Ishikawa (cell line): ENCODE measurements at regions not wholly inside any gene's neighbourhood (a gene's known extent, or its start where the extent isn't known, plus 50 kb on each side); places are given as distances from the start of the nearest gene placed in this dataset.

Experiments
- TCF12 ChIP-seq: IDR thresholded peaks from 2 replicates; pipeline ENCODE4 v1.6.1; 2012; ENCODE audit warnings: low read depth
- YY1 ChIP-seq: IDR thresholded peaks from 2 replicates; pipeline ENCODE4 v1.6.1; 2012; ENCODE audit warnings: low read depth

DNA sequence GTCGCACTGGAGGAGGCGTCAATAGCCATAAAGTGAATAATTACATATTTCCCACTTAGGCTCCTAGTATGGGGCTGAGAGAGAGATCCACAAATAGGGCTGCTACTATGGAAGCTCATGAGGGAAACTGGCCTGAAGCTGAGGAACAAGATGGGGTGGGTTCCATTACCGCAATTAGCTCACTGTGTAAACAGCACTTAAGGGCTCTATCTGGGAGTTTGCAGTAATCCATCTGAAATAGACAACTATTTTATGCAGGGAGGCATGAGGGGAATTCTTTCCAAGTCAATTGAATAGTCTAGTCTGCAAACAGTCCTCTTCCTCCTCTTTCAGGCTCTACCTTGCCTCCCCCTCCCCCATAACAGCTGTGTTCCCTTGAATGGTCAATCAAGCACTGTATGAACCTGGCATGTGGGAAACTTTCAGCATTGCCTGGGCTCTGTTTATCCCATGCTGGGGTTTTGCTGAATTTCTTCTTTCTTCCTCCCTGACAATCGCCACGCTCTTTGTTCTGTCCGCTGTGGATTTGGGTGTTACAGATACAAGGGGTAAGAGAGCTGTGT, 56.1 kb upstream of the MAF start:
- TF ChIP-seq YY1 (no peak), TCF12 (no peak)
